ENCODE measurements at regions not wholly inside any gene's neighbourhood (a gene's known extent, or its start where the extent isn't known, plus 50 kb on each side); places are given as distances from the start of the nearest gene placed in this dataset.

DNA sequence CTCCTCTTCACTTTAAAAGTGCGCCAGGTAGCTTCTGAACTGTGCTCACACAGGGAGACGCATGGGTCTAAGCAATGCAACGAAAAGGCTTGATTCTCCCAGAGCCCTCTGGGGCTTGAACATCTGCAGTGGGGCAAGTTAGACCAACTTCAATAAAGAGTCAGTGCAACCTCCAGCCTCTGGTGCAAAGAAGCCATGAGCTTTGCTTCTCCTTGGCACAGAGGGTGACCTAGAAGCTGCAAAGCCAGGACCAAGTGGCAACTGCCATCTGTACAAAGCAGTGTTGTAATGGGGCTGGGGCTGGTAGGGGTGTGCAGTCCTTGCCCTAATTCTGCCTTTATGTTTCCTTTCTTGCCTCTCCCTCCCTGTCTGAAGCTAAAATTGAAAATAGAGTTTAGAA, 219.0 kb upstream of the CD96 start:
- no peak overlapping the region for H3K4me3 Mint-ChIP-seq (ENCODE audit: unreplicated experiment)
- DNase-seq, result no peak
- no peaks in the 10 kb centered on the region for H3K27me3 Mint-ChIP-seq (ENCODE audit: unreplicated experiment)
- H3K27ac Mint-ChIP-seq (ENCODE audit: unreplicated experiment), result no peak overlapping the region
- no peaks in the 10 kb centered on the region for H3K9me3 Mint-ChIP-seq (ENCODE audit: unreplicated experiment)
- TF ChIP-seq, protein P1, sequence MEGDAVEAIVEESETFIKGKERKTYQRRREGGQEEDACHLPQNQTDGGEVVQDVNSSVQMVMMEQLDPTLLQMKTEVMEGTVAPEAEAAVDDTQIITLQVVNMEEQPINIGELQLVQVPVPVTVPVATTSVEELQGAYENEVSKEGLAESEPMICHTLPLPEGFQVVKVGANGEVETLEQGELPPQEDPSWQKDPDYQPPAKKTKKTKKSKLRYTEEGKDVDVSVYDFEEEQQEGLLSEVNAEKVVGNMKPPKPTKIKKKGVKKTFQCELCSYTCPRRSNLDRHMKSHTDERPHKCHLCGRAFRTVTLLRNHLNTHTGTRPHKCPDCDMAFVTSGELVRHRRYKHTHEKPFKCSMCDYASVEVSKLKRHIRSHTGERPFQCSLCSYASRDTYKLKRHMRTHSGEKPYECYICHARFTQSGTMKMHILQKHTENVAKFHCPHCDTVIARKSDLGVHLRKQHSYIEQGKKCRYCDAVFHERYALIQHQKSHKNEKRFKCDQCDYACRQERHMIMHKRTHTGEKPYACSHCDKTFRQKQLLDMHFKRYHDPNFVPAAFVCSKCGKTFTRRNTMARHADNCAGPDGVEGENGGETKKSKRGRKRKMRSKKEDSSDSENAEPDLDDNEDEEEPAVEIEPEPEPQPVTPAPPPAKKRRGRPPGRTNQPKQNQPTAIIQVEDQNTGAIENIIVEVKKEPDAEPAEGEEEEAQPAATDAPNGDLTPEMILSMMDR (IDR thresholded peaks at IDR 0.05; ENCODE audit: partially characterized antibody, unreplicated experiment), result no peak
- H3K4me1 Mint-ChIP-seq (ENCODE audit: low read depth, unreplicated experiment), result peaks cover 3% of the 10 kb centered on the region
- no peaks in the 10 kb centered on the region for H3K36me3 Mint-ChIP-seq (ENCODE audit: unreplicated experiment)

DNA sequence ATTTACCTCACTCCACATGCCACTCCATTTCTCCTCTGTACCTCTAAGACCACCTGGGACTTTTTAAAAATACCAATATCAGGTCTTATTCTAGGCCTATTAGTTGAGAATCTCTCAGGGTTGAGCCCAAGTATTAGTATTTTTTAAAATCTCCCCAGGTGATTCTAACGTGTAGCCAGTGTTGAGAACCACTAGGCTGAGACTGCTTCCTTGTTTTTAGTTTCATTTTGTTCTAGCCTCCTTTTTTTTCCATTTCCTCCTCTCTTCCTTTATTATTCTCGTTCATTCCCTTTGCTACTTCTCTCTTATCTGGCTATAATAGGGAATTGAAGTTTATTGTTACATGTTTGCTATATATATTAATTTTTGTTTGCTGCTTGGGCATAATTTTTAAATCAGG, 217.8 kb upstream of the CD96 start:
- no peaks in the 10 kb centered on the region for H3K36me3 Mint-ChIP-seq (ENCODE audit: unreplicated experiment)
- no peak overlapping the region for H3K4me3 Mint-ChIP-seq (ENCODE audit: unreplicated experiment)
- DNase-seq, result no peak
- no peaks in the 10 kb centered on the region for H3K4me1 Mint-ChIP-seq (ENCODE audit: low read depth, unreplicated experiment)
- H3K9me3 Mint-ChIP-seq (ENCODE audit: unreplicated experiment), result no peaks in the 10 kb centered on the region
- no peak overlapping the region for H3K27ac Mint-ChIP-seq (ENCODE audit: unreplicated experiment)
- TF ChIP-seq, protein P1 (IDR thresholded peaks at IDR 0.05; ENCODE audit: partially characterized antibody, unreplicated experiment), result no peak
- H3K27me3 Mint-ChIP-seq (ENCODE audit: unreplicated experiment), result no peaks in the 10 kb centered on the region

DNA sequence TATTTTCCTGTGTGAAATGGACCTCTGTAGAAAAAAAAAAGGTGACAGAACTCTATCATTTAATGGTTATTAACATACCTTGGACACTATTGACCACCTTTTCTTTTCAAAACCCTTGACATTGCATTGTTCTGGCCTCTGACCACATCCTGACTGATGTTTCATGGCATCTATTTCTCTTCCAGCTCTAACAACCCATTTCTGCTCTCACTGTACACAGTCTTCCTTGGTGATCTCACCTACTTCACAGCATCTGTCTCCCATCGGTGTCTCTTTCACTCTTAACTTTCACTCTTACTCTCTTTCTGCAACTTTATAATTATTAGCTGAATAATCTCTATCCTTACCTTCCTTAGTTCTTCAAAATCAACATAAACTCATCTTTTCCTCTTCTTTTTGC, 217.4 kb upstream of the CD96 start:
- no peaks in the 10 kb centered on the region for H3K36me3 Mint-ChIP-seq (ENCODE audit: unreplicated experiment)
- no peak overlapping the region for H3K27ac Mint-ChIP-seq (ENCODE audit: unreplicated experiment)
- H3K9me3 Mint-ChIP-seq (ENCODE audit: unreplicated experiment), result peaks cover 1% of the 10 kb centered on the region
- no peak for DNase-seq
- TF ChIP-seq, protein P1 (IDR thresholded peaks at IDR 0.05; ENCODE audit: partially characterized antibody, unreplicated experiment), result no peak
- no peaks in the 10 kb centered on the region for H3K4me1 Mint-ChIP-seq (ENCODE audit: low read depth, unreplicated experiment)
- no peaks in the 10 kb centered on the region for H3K27me3 Mint-ChIP-seq (ENCODE audit: unreplicated experiment)
- no peak overlapping the region for H3K4me3 Mint-ChIP-seq (ENCODE audit: unreplicated experiment)

DNA sequence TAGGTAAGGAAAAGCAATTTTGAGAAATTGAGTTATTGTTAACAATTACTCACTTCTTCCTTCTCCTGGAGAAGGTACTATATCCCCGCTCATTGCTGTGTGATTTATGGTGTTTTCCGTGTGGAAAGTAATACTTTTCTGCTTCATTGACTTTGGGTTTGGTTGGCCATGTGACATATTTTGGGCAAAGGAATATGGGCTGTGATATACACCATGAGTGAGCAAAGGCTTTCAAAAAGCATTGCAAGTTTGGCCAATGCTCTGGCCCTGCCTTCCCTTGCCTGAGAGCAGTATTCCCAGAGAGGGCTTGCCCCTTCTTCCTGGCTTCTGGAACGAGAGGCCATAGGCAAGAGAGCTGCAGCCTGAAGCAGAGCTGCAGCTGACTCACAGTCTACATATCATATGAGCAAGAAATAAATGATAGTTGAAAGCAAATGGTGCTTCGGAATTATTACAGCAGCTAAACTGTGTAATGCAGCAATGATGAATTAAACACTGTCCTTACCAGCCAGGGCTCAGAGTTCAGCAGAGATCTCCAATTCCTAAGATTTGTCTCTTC, 216.8 kb upstream of the CD96 start:
- Mint-ChIP-seq H3K9me3 (ENCODE audit: unreplicated experiment) (peaks cover 1% of the 10 kb centered on the region), H3K4me1 (ENCODE audit: low read depth, unreplicated experiment) (no peaks in the 10 kb centered on the region), H3K4me3 (ENCODE audit: unreplicated experiment) (no peak overlapping the region), H3K27me3 (ENCODE audit: unreplicated experiment) (no peaks in the 10 kb centered on the region), H3K27ac (ENCODE audit: unreplicated experiment) (no peak overlapping the region), H3K36me3 (ENCODE audit: unreplicated experiment) (no peaks in the 10 kb centered on the region)
- no peak for DNase-seq
- TF ChIP-seq, protein P1 (IDR thresholded peaks at IDR 0.05; ENCODE audit: partially characterized antibody, unreplicated experiment), result no peak

DNA sequence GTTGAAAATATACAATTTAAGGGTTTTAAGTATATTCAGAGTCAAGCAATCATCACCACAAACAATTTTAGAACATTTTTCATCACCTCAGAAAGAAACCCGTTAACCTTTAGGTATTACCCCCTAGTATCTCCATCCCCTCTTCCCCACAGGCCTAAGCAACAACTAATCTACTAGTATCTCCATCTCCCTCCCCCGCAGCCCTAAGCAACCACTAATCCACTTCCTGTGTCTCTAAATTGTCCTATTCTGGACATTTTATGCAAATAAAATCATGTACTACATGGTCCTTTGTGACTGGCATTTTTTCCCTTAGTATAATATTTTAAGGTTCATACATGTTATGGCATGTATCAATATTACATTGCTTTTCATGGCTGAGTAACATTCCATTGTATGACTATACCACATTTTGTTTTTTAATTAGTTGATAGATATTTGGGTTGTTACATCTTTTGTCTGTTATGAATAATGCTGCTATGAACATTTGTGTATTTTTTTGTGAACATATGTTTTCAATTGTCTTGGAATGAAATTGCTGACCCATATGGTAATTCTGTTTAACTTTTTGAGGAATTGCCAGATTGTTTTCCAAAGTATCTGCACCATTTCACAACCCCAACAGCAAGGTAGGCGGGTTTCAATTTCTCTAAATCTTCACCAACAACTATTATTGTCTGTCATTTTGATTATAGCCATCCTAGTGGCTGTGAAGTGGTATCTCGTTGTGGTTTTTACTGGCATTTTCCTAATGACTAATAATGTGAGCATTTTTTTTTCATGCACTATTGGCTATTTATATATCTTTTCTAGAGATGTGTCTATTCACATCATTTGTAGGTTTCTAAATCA, 215.6 kb upstream of the CD96 start:
- no peaks in the 10 kb centered on the region for H3K27me3 Mint-ChIP-seq (ENCODE audit: unreplicated experiment)
- no peaks in the 10 kb centered on the region for H3K4me1 Mint-ChIP-seq (ENCODE audit: low read depth, unreplicated experiment)
- peaks cover 1% of the 10 kb centered on the region for H3K9me3 Mint-ChIP-seq (ENCODE audit: unreplicated experiment)
- no peak overlapping the region for H3K4me3 Mint-ChIP-seq (ENCODE audit: unreplicated experiment)
- no peak for DNase-seq
- H3K27ac Mint-ChIP-seq (ENCODE audit: unreplicated experiment), result no peak overlapping the region
- no peaks in the 10 kb centered on the region for H3K36me3 Mint-ChIP-seq (ENCODE audit: unreplicated experiment)
- TF ChIP-seq, protein P1 (IDR thresholded peaks at IDR 0.05; ENCODE audit: partially characterized antibody, unreplicated experiment), result no peak

Measured in glutamatergic neuron (in vitro differentiated cells).